Keratinocyte (primary cell): ENCODE measurements at regions not wholly inside any gene's neighbourhood (a gene's known extent, or its start where the extent isn't known, plus 50 kb on each side); places are given as distances from the start of the nearest gene placed in this dataset.

Experiments used
- EZH2 ChIP-seq: IDR thresholded peaks from one replicate; pipeline ENCODE4 v1.6.1; 2012; ENCODE audit warnings: inconsistent platforms, mild to moderate bottlenecking, low read length, moderate library complexity
- TF ChIP-seq, protein P1 (sequence below), 3 experiments: IDR thresholded peaks in 1 of 3; conservative IDR thresholded peaks in 1 of 3; optimal IDR thresholded peaks in 1 of 3; 2 replicates in 2 of 3; 3 replicates in 1 of 3; pipeline versions ENCODE3 to v1.5.1; 2011; ENCODE audit warnings: low read length in 3 of 3, mild to moderate bottlenecking in 3 of 3, moderate library complexity in 2 of 3, control low read depth in 1 of 3, inconsistent platforms in 1 of 3; ENCODE audit not compliant: insufficient read depth in 2 of 3; ENCODE audit errors: extremely low read depth in 1 of 3

GRCh38 chr10:15461353-15462108 lies 90.4 kb upstream of the FAM171A1 start:
- TF ChIP-seq, protein P1, sequence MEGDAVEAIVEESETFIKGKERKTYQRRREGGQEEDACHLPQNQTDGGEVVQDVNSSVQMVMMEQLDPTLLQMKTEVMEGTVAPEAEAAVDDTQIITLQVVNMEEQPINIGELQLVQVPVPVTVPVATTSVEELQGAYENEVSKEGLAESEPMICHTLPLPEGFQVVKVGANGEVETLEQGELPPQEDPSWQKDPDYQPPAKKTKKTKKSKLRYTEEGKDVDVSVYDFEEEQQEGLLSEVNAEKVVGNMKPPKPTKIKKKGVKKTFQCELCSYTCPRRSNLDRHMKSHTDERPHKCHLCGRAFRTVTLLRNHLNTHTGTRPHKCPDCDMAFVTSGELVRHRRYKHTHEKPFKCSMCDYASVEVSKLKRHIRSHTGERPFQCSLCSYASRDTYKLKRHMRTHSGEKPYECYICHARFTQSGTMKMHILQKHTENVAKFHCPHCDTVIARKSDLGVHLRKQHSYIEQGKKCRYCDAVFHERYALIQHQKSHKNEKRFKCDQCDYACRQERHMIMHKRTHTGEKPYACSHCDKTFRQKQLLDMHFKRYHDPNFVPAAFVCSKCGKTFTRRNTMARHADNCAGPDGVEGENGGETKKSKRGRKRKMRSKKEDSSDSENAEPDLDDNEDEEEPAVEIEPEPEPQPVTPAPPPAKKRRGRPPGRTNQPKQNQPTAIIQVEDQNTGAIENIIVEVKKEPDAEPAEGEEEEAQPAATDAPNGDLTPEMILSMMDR (optimal IDR thresholded peaks at IDR 0.05 in 1 of 3, IDR thresholded peaks at IDR 0.05 in 1 of 3, conservative IDR thresholded peaks at IDR 0.05 in 1 of 3; ENCODE audit: extremely low read depth in 1 of 3, insufficient read depth in 2 of 3, low read length in 3 of 3): peak in 2 of 3 experiments; percentile 3 to 48
- TF ChIP-seq EZH2: no peak
